Stimulated activated naive CD8-positive, alpha-beta T cell treated with anti-CD3 and anti-CD28 coated beads, Interleukin-15, amount 100 ng/mL, for 72 hours (primary cell): ENCODE measurements at regions not wholly inside any gene's neighbourhood (a gene's known extent, or its start where the extent isn't known, plus 50 kb on each side); places are given as distances from the start of the nearest gene placed in this dataset.
"Not testable (repeated sequence)": the region's sequence is repeated elsewhere in the genome, so short reads cannot be mapped to it uniquely, and the experiment has no call there.

Experiments
- ATAC-seq: fragments of 150-1000 bp; cut with Tn5 transposase; 2 replicates; pipeline ENCODE4 v1.10.0; 2021; ENCODE audit warnings: mild to moderate bottlenecking, moderate library complexity
- DNase-seq, 2 donors: peaks; one replicate each; pipeline ENCODE4 v3.0.0; 2021 to 2022
- H3K27ac Mint-ChIP-seq, 2 donors: one replicate each; pipeline ENCODE4 v1.8.0; 2022; ENCODE audit warnings: mild to moderate bottlenecking in 2 of 2, mixed read lengths in 2 of 2, moderate library complexity in 2 of 2
- H3K27me3 Mint-ChIP-seq: one replicate; pipeline ENCODE4 v1.8.0; 2022; ENCODE audit warnings: mixed read lengths
- H3K4me1 Mint-ChIP-seq: one replicate; pipeline ENCODE4 v1.8.0; 2022; ENCODE audit warnings: mild to moderate bottlenecking, mixed read lengths
- H3K4me3 Mint-ChIP-seq, 2 donors: one replicate each; pipeline ENCODE4 v1.8.0; 2022; ENCODE audit warnings: mild to moderate bottlenecking in 2 of 2, mixed read lengths in 2 of 2, moderate library complexity in 1 of 2
- H3K9me3 Mint-ChIP-seq, 2 donors: one replicate each; pipeline ENCODE4 v1.8.0; 2022; ENCODE audit warnings: mixed read lengths in 2 of 2

GRCh38 chr7:149556525-149556924 is 58.9 kb upstream of the ZNF746 start:
- not testable (repeated sequence) for H3K9me3 Mint-ChIP-seq

GRCh38 chr7:149554821-149555220 is 57.2 kb upstream of the ZNF746 start:
- H3K9me3 Mint-ChIP-seq = not testable (repeated sequence)

More at GRCh38 chr7:149556525-149556924, 58.9 kb upstream of the ZNF746 start:
- ATAC-seq, H3K27me3 Mint-ChIP-seq, H3K4me3 Mint-ChIP-seq, H3K27ac Mint-ChIP-seq, H3K4me1 Mint-ChIP-seq, DNase-seq: not testable (repeated sequence)

GRCh38 chr7:149553991-149554390 is 56.4 kb upstream of the ZNF746 start:
- H3K4me3 Mint-ChIP-seq, DNase-seq, H3K9me3 Mint-ChIP-seq, H3K4me1 Mint-ChIP-seq, H3K27me3 Mint-ChIP-seq, ATAC-seq: not testable (repeated sequence)
- peak overlapping the region in 1 of 2 donors; percentile 93 for H3K27ac Mint-ChIP-seq

More at GRCh38 chr7:149554821-149555220, 57.2 kb upstream of the ZNF746 start:
- H3K27ac Mint-ChIP-seq, H3K4me1 Mint-ChIP-seq, ATAC-seq, H3K4me3 Mint-ChIP-seq, H3K27me3 Mint-ChIP-seq, DNase-seq: not testable (repeated sequence)

GRCh38 chr7:149552799-149553198 is 55.2 kb upstream of the ZNF746 start:
- ATAC-seq (no peak), DNase-seq (no peak)
- peak overlapping the region in 1 of 2 donors; percentile 47 for H3K27ac Mint-ChIP-seq
- H3K4me3 Mint-ChIP-seq = no peak overlapping the region
- H3K27me3 Mint-ChIP-seq = no peaks in the 10 kb centered on the region
- no peaks in the 10 kb centered on the region for H3K4me1 Mint-ChIP-seq
- peaks cover 0 to 5% of the 10 kb centered on the region in 2 donors for H3K9me3 Mint-ChIP-seq
